PFSK-1 (cell line): ENCODE measurements at regions not wholly inside any gene's neighbourhood (a gene's known extent, or its start where the extent isn't known, plus 50 kb on each side); places are given as distances from the start of the nearest gene placed in this dataset.

Experiments
- POLR2AphosphoS5 ChIP-seq: IDR thresholded peaks from 2 replicates; pipeline ENCODE4 v1.6.1; 2012; ENCODE audit warnings: low read depth, mild to moderate bottlenecking, control low read depth, low read length, moderate library complexity
- REST ChIP-seq, 2 experiments: IDR thresholded peaks; 2 replicates each; pipeline versions ENCODE4 v1.6.1 to v1.8.0; 2011 to 2012; ENCODE audit warnings: low read depth in 2 of 2, low read length in 2 of 2, control low read depth in 1 of 2, inconsistent platforms in 1 of 2, mild to moderate bottlenecking in 1 of 2, moderate library complexity in 1 of 2; ENCODE audit not compliant: insufficient read depth in 1 of 2

GRCh38 chr2:236941551-236941950, 144.1 kb upstream of the COPS8 start:
- TF ChIP-seq REST (IDR thresholded peaks at IDR 0.05; ENCODE audit: insufficient read depth in 1 of 2, low read depth in 2 of 2, low read length in 2 of 2) (no peak), POLR2AphosphoS5 (no peak)
